GM21529 (cell line): ENCODE measurements at regions not wholly inside any gene's neighbourhood (a gene's known extent, or its start where the extent isn't known, plus 50 kb on each side); places are given as distances from the start of the nearest gene placed in this dataset.

Experiments used
- ATAC-seq: cut with Tn5 transposase; IDR thresholded peaks from one replicate; pipeline ENCODE4 v1.9.1; 2021; ENCODE audit not compliant: unreplicated experiment

- no peak for ATAC-seq
Measured at GRCh38 chr20:58162986-58163385, 65.5 kb downstream of the ANKRD60 start.

GRCh38 chr20:58161192-58161591, 67.3 kb downstream of the ANKRD60 start:
- ATAC-seq = no peak

- no peak for ATAC-seq
Measured at GRCh38 chr20:58160451-58161061, 67.9 kb downstream of the ANKRD60 start.

DNA sequence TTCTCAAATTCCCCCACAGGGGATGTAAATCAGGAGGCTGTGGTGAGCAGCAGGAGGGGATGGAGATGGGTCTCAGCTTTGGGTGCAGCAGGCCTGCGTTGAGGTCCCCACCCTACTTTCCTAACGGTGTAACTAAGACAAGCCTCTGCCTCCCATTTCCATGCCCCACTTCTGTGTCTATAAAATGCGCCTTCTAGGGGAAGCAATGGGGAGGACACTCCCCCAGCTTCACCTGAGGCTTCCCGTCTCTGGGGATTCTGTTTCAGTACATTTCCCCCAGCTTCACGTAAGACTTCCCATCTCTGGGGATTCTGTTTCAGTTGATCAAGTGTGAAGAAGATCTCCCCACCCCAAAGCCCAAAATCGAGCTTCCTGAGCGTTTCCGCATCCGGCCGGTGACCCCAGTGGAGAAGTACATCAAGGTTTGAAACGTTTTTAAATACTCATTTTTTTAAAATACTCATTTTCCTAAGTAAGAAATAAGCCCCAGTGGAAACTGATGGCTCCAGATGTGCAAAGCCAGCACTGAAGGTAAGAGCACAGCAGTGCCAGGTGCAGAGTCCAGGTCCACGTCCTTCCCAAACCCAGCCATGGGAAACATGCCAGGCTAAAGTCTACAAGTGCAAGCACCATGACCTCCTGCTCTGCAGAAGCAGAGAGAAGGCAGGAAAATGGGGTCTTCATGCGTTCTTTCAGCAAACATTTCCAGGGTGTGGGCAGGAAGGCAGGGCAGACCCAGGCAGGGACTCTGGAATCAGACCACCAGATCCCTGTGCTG, 73.1 kb downstream of the ANKRD60 start:
- no peak for ATAC-seq

GRCh38 chr20:58154113-58154512, 74.3 kb downstream of the ANKRD60 start:
- ATAC-seq = no peak

DNA sequence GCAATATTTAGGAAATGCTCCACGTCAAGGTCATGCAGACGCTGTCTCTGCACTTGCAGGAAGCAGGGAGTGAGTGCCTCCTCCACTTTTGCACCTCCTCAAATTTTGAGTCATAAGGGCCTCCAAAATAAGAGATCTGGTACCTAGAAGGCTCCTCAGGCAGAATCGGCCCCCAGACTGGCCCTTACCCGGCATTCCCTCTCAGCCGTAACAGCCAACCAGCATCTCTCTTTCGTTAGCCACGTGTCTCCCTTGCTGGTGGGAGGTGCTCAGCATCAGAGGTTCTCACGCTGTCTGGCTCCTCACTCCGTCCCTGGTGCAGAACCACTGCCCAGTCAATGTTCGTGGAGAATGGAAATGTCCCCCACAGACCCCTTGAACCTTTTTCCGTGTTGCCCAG, 75.3 kb downstream of the ANKRD60 start:
- no peak for ATAC-seq

DNA sequence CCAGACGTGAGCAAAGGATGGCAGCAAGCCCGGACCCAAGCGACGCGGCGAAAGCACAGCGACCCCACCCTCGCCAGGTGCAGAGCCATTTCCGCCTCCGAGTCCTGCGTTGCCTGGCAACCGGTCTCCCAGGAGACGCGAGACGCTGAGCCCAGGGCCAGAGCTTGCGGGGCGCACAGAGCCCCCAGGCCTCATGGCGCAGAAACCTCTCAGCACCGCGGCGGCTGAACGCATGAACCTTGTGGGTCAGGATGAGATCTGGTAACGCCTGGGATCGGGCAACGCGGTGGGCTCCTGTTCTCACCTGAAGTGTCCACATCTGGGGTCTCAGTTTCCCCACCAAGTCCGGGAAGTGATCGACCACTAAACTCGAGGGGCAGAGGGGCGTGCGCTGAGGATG, 77.7 kb downstream of the ANKRD60 start:
- ATAC-seq = no peak

DNA sequence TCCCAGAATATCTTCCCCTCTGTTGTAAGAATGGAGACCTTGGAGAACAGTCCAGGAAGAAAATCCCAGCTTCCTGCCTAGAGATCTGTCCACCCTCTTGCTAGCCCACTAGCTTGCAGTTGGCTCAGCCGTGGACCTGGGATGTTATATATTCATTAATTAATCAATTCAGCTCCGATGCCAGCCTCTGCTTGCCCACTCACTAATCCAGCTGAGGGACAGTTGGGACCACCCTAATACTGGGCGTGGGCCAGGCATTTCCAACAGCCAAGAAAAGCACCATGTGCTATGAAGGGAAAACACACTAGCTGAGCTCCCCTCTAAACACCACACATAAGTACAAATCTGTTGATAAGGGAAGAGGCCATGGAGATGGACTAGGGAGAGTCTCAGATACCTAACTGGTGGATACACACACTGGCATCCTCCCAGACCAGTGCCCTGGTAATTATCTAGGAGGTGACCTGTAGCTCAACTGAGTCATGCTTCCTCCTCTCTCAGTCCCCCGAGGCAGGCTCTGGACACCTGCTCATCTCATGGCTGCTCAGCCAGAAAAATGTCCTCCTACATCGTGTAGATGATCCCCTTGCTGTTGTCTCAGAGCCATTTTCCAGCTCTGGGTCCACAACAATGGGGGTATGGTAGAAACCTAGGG, 78.9 kb downstream of the ANKRD60 start:
- no peak for ATAC-seq

DNA sequence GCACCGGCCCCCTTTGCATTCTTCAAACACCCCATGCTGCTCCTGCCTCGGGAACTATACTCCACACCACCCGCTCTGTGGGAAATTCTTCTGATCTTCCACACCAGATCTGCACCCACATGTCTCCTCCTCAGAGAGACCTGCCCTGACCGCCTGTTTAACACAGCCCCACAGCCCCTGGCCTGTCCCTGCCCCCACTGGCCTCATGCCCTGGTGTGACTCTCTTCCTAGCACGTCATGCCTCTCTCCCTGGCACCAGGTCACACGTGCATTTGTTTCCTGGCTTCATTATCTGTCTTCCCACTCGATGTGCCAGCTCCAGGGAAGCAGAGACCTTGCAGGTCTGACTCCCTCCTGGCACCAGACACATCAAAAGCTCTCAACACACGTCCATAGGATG, 79.6 kb downstream of the ANKRD60 start:
- no peak for ATAC-seq

GRCh38 chr20:58147628-58148370, 80.7 kb downstream of the ANKRD60 start:
- ATAC-seq = no peak

DNA sequence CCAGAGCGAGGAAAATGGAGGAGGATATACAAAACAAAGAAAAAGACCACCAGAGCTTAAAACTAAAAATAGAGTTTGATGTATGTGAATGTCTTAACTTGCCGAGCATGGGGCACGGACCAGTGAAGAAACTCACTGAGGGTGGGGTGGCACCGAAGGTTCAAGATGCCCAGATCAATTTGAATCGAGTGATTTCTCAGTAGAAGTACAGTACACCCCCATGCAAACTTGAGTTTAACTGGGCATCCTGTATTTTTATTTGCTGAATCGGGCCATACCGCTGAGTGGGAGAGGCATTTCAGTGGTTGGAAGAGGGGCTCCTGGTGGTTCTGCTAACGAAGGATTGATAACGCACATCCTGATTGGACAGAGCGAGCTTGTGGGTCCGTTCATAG, 81.7 kb downstream of the ANKRD60 start:
- no peak for ATAC-seq

DNA sequence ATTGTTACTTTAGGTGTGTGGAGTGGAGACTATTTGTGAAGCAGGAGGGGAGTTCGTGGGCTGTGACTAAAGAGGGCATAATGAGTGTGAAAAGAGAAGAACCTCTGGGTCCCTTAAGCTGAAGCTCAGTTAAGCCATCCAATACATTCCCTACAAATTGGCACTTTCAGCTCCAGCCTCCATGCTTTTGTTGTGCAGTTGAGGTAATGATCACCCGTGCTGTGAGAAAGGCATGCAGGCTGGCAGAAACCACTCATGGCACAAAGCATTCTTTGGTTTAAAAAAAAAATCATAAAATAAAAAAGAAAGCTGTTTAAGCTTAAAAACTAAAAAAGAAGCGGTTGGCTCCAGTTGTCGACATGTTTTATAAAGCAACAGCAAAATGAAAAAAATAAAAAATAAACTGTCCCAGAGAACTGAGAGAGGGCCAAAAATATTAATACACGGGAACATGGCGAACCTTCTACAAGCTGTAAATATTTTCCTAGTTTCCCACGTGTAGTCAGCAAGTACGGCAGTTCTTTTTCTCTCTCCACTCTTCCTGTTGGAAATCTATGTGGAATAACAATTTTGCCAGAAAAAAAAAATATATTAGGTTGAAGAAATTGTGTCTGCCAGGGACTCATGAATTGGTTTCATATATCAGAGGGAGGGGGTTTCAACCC, 82.2 kb downstream of the ANKRD60 start:
- no peak for ATAC-seq

- ATAC-seq = no peak
Measured at GRCh38 chr20:58145506-58146080, 82.9 kb downstream of the ANKRD60 start.

GRCh38 chr20:58144096-58144495, 84.4 kb downstream of the ANKRD60 start:
- no peak for ATAC-seq

GRCh38 chr20:58143531-58143930, 84.9 kb downstream of the ANKRD60 start:
- no peak for ATAC-seq

DNA sequence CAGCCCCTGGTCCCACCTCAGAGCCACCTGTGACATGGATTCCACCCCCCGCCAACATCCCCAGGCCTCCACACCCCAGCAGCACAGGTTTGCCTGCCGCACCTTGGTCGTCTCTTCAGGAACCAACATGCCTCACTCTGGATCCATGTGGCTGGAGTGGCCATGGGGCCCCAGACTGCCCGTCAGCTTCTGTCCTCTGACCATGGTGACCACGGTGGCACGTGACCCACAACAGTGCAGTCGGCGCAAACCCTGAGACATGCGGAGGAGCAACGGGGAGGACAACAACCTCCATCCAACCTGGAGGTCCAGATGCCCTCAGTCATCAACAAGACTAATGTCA, 85.6 kb downstream of the ANKRD60 start:
- ATAC-seq = no peak

- no peak for ATAC-seq
Measured at GRCh38 chr20:58141971-58142842, 86.2 kb downstream of the ANKRD60 start.

- ATAC-seq = no peak
Measured at GRCh38 chr20:58141496-58141895, 87.0 kb downstream of the ANKRD60 start.

GRCh38 chr20:58140787-58141425, 87.5 kb downstream of the ANKRD60 start:
- ATAC-seq = no peak
